HG03025 (cell line): ENCODE measurements at regions not wholly inside any gene's neighbourhood (a gene's known extent, or its start where the extent isn't known, plus 50 kb on each side); places are given as distances from the start of the nearest gene placed in this dataset.
"Not testable (repeated sequence)": the region's sequence is repeated elsewhere in the genome, so short reads cannot be mapped to it uniquely, and the experiment has no call there.

Source experiments
- ATAC-seq: cut with Tn5 transposase; IDR thresholded peaks from one replicate; pipeline ENCODE4 v1.9.1; 2021; ENCODE audit warnings: mild to moderate bottlenecking, moderate library complexity; ENCODE audit not compliant: unreplicated experiment, low FRiP score

GRCh38 chr5:145027286-145027685, 807.9 kb downstream of the PRELID2 start:
- ATAC-seq: no peak

- ATAC-seq: no peak
Observed at GRCh38 chr5:145025775-145026174, 809.4 kb downstream of the PRELID2 start.

GRCh38 chr5:145015146-145015545, 820.0 kb downstream of the PRELID2 start:
- ATAC-seq: no peak

- ATAC-seq: no peak
Observed at GRCh38 chr5:145014109-145014508, 821.0 kb downstream of the PRELID2 start.

GRCh38 chr5:145010834-145011233, 824.3 kb downstream of the PRELID2 start:
- no peak for ATAC-seq

GRCh38 chr5:145008876-145009530, 826.1 kb downstream of the PRELID2 start:
- no peak for ATAC-seq

- ATAC-seq: not testable (repeated sequence)
Observed at GRCh38 chr5:144994356-144994755, 823.7 kb downstream of the KCTD16 start.

- ATAC-seq: no peak
Observed at GRCh38 chr5:144983101-144983500, 812.4 kb downstream of the KCTD16 start.

GRCh38 chr5:144979516-144980264, 809.0 kb downstream of the KCTD16 start:
- no peak for ATAC-seq

- ATAC-seq: no peak
Observed at GRCh38 chr5:144972317-144972716, 801.6 kb downstream of the KCTD16 start.

GRCh38 chr5:144971108-144971850, 800.6 kb downstream of the KCTD16 start:
- no peak for ATAC-seq

- no peak for ATAC-seq
Observed at GRCh38 chr5:144960296-144960695, 789.6 kb downstream of the KCTD16 start.

GRCh38 chr5:144958002-144958401, 787.3 kb downstream of the KCTD16 start:
- ATAC-seq: no peak

- ATAC-seq: no peak
Observed at GRCh38 chr5:144950996-144951395, 780.3 kb downstream of the KCTD16 start.

- ATAC-seq: no peak
Observed at GRCh38 chr5:144947023-144947422, 776.4 kb downstream of the KCTD16 start.

- ATAC-seq: no peak
Observed at GRCh38 chr5:144945503-144945902, 774.8 kb downstream of the KCTD16 start.

GRCh38 chr5:144944936-144945335, 774.3 kb downstream of the KCTD16 start:
- no peak for ATAC-seq

GRCh38 chr5:144941004-144941403, 770.3 kb downstream of the KCTD16 start:
- ATAC-seq: no peak

- ATAC-seq: no peak
Observed at GRCh38 chr5:144918371-144918770, 747.7 kb downstream of the KCTD16 start.

- no peak for ATAC-seq
Observed at GRCh38 chr5:144915452-144915851, 744.8 kb downstream of the KCTD16 start.

- no peak for ATAC-seq
Observed at GRCh38 chr5:144913661-144914060, 743.0 kb downstream of the KCTD16 start.
